DOHH2 (cell line): ENCODE measurements at regions not wholly inside any gene's neighbourhood (a gene's known extent, or its start where the extent isn't known, plus 50 kb on each side); places are given as distances from the start of the nearest gene placed in this dataset.

ENCODE experiments used
- EZH2phosphoT487 ChIP-seq: fragments of 200-600 bp; sonication (generic); IDR thresholded peaks from 2 replicates; pipeline ENCODE4 v1.6.1; 2017; ENCODE audit warnings: borderline replicate concordance, mild to moderate bottlenecking, antibody characterized with exemption, low read length, moderate library complexity, mixed read lengths
- TF ChIP-seq, protein P1 (sequence below): fragments of 200-600 bp; sonication (generic); IDR thresholded peaks from one replicate; pipeline ENCODE4 v1.5.1; 2014; ENCODE audit warnings: antibody characterized with exemption, mild to moderate bottlenecking, low read depth, low read length; ENCODE audit not compliant: poor library complexity, severe bottlenecking

DNA sequence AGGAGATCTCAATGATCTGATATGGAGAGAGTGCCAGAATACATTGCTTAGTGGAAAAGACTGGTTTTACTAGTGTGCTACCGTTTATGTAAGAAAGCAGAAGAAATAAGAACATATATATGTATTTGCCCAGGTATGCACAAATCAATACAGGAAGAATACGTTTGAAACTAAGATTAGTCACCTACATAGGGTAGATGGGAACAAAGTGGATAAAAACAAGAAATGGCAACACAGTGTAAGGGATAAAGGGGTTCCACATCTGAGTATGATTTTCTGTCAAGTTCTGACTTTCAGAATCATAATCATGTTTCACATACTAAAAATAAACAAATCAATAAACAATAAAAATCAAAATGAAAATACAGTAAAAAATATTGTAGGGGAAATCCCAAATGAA lies 148.6 kb upstream of the NAMPT start:
- TF ChIP-seq, protein P1, sequence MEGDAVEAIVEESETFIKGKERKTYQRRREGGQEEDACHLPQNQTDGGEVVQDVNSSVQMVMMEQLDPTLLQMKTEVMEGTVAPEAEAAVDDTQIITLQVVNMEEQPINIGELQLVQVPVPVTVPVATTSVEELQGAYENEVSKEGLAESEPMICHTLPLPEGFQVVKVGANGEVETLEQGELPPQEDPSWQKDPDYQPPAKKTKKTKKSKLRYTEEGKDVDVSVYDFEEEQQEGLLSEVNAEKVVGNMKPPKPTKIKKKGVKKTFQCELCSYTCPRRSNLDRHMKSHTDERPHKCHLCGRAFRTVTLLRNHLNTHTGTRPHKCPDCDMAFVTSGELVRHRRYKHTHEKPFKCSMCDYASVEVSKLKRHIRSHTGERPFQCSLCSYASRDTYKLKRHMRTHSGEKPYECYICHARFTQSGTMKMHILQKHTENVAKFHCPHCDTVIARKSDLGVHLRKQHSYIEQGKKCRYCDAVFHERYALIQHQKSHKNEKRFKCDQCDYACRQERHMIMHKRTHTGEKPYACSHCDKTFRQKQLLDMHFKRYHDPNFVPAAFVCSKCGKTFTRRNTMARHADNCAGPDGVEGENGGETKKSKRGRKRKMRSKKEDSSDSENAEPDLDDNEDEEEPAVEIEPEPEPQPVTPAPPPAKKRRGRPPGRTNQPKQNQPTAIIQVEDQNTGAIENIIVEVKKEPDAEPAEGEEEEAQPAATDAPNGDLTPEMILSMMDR: no peak
- no peak for TF ChIP-seq EZH2phosphoT487
